ENCODE measurements at regions not wholly inside any gene's neighbourhood (a gene's known extent, or its start where the extent isn't known, plus 50 kb on each side); places are given as distances from the start of the nearest gene placed in this dataset.

GRCh38 chr3:176964661-176965060 lies 232.6 kb downstream of the TBL1XR1 start:
- TF ChIP-seq CTCF (IDR thresholded peaks at IDR 0.05; ENCODE audit: insufficient read depth, low read depth, low read length) (no peak), EZH2 (IDR thresholded peaks at IDR 0.05; ENCODE audit: insufficient read depth, low read length) (no peak)

All from astrocyte (in vitro differentiated cells and primary cell).